ENCODE measurements at regions not wholly inside any gene's neighbourhood (a gene's known extent, or its start where the extent isn't known, plus 50 kb on each side); places are given as distances from the start of the nearest gene placed in this dataset.

- DNase-seq (ENCODE audit: low read depth in 2 of 2) = no peak
Observed at GRCh38 chr16:5549802-5550201, 452.2 kb upstream of the EEF2KMT start.

DNA sequence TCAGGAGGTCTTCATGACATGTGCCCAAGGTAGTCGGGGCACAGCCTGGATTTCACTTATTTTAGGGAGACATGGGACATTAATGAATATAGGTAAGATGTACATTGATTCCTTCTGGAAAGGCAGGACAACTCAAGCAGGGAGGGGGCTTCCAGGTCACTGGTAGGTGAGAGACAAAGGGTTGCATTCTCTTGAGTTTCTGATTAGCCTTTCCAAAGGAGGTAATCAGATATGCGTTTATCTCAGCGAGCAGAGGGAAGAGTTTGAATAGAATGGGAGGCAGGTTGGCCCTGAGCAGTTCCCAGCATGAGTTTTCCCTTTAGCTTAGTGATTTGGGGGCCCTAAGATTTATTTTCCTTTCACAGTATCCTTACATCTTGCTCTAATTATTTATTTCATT, 443.8 kb upstream of the EEF2KMT start:
- DNase-seq (ENCODE audit: low read depth in 2 of 2) = no peak

- no peak for DNase-seq (ENCODE audit: low read depth in 2 of 2)
Observed at GRCh38 chr16:5537347-5537746, 439.8 kb upstream of the EEF2KMT start.

GRCh38 chr16:5533321-5533888, 435.8 kb upstream of the EEF2KMT start:
- no peak for DNase-seq (ENCODE audit: low read depth in 2 of 2)

GRCh38 chr16:5527817-5528216, 430.2 kb upstream of the EEF2KMT start:
- no peak for DNase-seq (ENCODE audit: low read depth in 2 of 2)

GRCh38 chr16:5526826-5527225, 429.2 kb upstream of the EEF2KMT start:
- DNase-seq (ENCODE audit: low read depth in 2 of 2) = no peak

DNA sequence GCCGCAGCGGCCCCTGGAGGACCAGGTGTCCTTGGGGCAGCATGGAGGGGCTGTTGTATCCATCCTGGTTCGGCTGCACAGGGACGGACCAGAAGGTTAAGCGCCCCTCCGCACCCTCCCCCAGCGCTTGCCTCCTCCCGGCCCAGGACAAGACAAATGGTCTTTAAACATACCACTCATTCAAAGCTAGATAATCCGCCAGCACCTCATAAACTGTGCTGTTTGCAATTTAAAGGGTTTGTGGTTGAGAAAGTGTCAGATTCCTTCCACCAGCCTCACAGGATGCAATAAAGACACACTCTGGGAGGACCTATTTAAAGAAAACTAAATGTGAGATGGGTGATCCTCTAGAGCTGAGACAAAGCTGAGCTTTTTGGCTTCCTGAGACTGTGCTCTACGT, 426.2 kb upstream of the EEF2KMT start:
- no peak for DNase-seq (ENCODE audit: low read depth in 2 of 2)

DNA sequence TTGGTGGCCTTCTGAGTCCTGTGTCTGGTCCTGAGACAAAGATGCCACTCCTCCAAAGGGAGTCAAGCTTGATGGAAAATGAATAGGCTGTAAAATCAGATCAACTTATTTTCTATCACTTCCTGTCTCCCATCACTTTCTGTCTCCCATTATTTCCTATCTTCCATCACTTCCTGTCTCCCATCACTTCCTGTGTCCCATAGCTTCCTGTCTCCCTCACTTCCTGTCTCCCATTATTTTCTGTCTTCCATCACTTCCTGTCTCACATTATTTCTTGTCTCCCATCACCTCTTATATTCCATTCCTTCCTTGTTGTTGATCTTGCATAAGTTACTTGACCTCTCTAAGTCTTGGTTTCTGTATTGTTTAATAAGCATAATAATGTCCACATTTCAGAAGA, 418.5 kb upstream of the EEF2KMT start:
- DNase-seq (ENCODE audit: low read depth in 2 of 2) = no peak

GRCh38 chr16:5512014-5512413, 414.4 kb upstream of the EEF2KMT start:
- DNase-seq (ENCODE audit: low read depth in 2 of 2) = no peak

DNA sequence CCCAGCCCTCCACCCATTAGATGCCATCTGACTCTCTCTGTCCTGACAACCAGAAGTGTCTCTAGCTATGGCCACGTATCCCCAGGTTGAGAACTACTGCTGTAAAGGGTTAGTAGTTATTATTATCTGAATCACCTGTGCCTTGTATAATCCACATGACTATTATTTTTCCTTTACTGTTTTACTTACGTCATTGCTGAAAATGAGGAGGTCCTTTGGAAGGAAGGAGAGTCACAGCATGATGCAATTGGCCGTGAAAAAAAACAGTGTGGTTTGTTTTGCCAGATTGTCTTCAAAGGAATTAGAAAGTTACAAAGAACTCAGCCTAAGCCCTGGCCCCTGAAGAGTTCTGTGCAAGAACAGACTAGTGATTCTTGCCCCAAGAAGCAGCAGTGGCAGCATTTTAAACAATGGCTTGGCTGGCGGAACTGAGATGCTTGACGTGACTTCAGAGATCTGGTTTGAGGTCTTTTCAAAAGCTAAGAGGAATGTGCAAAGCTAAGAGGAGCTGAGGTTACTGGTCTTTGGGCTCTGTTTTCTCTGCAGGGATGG, 413.3 kb upstream of the EEF2KMT start:
- DNase-seq (ENCODE audit: low read depth in 2 of 2) = no peak

- no peak for DNase-seq (ENCODE audit: low read depth in 2 of 2)
Observed at GRCh38 chr16:5509794-5510193, 412.2 kb upstream of the EEF2KMT start.

DNA sequence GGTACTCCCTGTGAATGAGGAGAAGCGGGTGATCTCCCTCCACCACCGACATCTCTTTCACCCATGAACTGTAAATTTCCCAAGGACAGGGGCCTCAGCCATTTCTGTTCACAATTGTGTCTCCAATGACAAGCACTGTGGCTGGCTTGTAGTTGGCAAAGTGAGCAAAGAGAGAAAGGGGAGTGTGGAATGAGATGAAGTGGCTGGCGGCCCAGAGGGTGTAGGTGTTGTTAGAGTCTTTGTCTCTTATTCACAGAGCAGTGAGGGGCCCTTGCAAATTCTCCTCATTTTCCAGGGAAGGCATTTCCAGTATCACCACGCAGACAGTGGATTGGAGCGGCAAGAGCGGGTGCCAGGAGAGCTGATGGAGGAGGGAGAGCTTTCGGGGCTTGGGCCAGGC, 411.7 kb upstream of the EEF2KMT start:
- no peak for DNase-seq (ENCODE audit: low read depth in 2 of 2)

DNA sequence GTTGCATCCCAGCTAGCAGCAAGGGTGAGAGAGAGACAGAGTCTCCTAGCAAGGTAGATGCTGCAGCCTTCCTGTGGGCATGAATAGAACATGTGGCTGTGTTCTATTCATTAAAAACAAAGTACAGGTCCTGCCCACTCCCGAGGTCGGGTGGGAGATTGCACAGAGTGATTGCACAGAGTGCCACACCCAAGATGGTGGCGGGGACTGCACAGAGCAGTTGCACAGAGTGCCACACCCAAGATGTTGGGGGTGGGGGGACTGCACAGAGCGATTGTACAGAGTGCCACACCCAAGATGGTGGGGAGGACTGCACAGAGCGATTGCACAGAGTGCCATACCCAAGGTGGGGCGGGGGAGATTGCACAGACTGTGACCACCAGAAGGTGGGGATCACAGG, 410.8 kb upstream of the EEF2KMT start:
- DNase-seq (ENCODE audit: low read depth in 2 of 2) = no peak

- no peak for DNase-seq (ENCODE audit: low read depth in 2 of 2)
Observed at GRCh38 chr16:5506021-5506420, 408.4 kb upstream of the EEF2KMT start.

- no peak for DNase-seq (ENCODE audit: low read depth in 2 of 2)
Observed at GRCh38 chr16:5505091-5505887, 407.7 kb upstream of the EEF2KMT start.

GRCh38 chr16:5504064-5504781, 406.6 kb upstream of the EEF2KMT start:
- no peak for DNase-seq (ENCODE audit: low read depth in 2 of 2)

DNA sequence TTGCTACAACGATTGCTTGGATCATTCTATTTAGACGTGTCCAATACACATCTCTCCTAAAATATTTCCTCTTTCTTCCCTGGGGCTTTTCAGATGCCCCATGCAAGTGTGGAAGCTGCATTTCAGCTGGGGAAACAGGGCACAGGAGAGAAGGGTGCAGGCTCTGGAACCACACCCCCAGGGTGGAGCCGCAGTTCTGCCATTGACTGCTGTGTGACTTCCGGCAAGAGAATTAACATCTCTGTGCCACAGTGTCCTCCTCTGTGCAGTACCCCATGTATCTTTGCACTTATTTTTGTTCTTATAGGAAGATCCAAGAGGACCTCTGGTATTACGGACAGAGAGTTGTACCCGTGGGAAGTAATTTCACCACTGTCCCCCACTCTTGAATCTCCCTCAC, 405.3 kb upstream of the EEF2KMT start:
- DNase-seq (ENCODE audit: low read depth in 2 of 2) = no peak

DNA sequence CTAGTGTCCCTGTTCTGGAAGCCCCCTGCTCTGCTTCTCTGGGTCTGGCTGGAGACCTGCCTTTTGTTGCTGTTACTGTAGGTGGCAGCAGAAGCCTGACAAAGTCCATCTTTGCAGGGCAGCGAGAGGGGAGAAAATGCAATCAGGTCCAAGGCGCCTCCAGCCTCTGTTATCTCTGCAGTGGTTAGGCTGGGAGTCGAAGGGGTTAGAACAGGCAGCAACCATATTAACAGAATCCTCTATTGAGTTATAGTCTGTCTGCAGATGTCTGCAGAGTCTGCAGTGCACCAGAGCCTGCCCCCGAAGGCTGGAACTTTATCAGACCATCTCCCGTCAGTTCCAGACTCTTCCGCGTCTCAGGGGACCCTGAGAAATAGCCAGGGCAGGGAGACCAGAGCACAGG, 404.9 kb upstream of the EEF2KMT start:
- no peak for DNase-seq (ENCODE audit: low read depth in 2 of 2)

- DNase-seq (ENCODE audit: low read depth in 2 of 2) = no peak
Observed at GRCh38 chr16:5500526-5500925, 402.9 kb upstream of the EEF2KMT start.

DNA sequence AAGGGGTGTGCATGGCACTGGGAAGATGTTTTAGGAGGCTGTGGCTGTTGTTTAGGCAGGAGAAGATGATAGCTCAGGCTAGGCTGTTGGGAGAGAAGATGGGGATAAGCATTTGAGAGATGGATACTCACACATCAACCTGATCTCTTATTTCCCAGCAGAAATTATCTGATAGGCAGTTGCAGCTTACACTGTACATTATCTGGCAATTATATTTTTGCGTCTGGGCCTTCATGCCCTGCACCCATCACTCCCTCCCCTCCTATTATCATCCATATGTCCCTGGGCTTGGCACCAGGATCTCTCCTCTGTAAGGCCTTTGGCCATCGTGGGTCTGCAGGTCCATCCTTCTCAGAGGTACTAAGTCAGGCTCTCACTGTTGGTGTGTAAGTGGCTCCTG, 401.0 kb upstream of the EEF2KMT start:
- DNase-seq (ENCODE audit: low read depth in 2 of 2) = no peak

DNA sequence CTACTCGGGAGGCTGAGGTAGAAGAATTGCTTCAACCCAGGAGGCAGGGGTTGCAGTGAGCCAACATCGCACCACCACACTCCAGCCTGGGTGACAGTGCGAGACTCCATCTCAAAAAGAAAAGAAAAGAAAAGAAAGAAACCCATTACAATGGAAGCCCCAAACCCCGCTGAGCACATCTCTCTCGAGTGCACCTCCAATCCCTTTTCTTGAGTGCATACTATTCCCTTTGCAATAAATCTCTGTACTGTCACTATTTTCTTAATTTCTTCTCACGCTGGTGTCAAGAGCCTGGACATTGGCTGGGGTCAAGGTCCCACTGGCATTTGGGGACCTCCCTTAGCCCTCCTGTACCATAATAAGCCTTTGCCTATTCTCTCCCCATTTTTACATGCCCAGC, 398.4 kb upstream of the EEF2KMT start:
- no peak for DNase-seq (ENCODE audit: low read depth in 2 of 2)

DNA sequence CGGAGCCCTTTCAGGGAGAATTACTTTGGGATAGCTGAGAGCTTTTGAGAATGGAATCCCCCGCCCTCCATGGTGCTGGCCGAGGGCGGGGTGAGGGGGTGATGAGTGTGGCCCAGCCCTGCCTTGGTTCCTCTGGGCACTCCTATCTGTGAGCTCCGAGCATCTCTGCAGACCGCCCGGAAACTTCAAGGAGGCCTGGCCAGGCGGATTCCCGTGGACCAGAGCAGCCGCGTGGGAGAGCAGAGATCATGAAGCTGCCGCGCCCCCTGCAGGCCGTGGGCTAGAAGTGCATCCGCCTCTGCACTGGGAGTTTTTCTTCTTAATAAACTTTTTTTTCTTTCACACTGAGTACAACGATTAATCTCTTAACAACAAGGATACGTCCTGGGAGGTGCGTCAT, 392.9 kb upstream of the EEF2KMT start:
- DNase-seq (ENCODE audit: low read depth in 2 of 2) = peak in 1 of 2 donors; percentile 1

- no peak for DNase-seq (ENCODE audit: low read depth in 2 of 2)
Observed at GRCh38 chr16:5488581-5488980, 391.0 kb upstream of the EEF2KMT start.
